Neural cell (in vitro differentiated cells): ENCODE measurements at regions not wholly inside any gene's neighbourhood (a gene's known extent, or its start where the extent isn't known, plus 50 kb on each side); places are given as distances from the start of the nearest gene placed in this dataset.

ENCODE experiments used
- H2AFZ ChIP-seq: fragments of 200-600, 300-800 bp; sonication (generic), shearing (Covaris generic); 2 replicates; pipeline ENCODE4 v1.6.0; 2014; ENCODE audit warnings: low read depth, mild to moderate bottlenecking, antibody characterized with exemption, low read length, moderate library complexity
- H3F3A ChIP-seq: fragments of 200-600 bp; shearing (Covaris generic); 2 replicates; pipeline ENCODE4 v1.6.1; 2016; ENCODE audit warnings: mild to moderate bottlenecking, moderate library complexity, mixed read lengths, antibody characterized with exemption, low read length; ENCODE audit not compliant: insufficient read depth, poor library complexity, severe bottlenecking
- H3K27ac ChIP-seq: fragments of 200-600, 300-800 bp; sonication (generic), shearing (Covaris generic); 2 replicates; pipeline ENCODE4 v1.5.1; 2014; ENCODE audit warnings: mild to moderate bottlenecking, low read length, moderate library complexity
- H3K27me3 ChIP-seq: fragments of 300-800, 200-600 bp; sonication (generic), shearing (Covaris generic); 2 replicates; pipeline ENCODE4 v1.6.0; 2014; ENCODE audit warnings: mild to moderate bottlenecking, low read depth, low read length, moderate library complexity; ENCODE audit not compliant: insufficient read depth
- H3K36me3 ChIP-seq: fragments of 300-800, 200-600 bp; sonication (generic), shearing (Covaris generic); 2 replicates; pipeline ENCODE4 v1.5.1; 2014; ENCODE audit warnings: mild to moderate bottlenecking, antibody characterized with exemption, low read length, moderate library complexity; ENCODE audit not compliant: insufficient read depth
- H3K4me2 ChIP-seq: fragments of 300-800, 200-600 bp; sonication (generic), shearing (Covaris generic); 2 replicates; pipeline ENCODE4 v1.6.0; 2014; ENCODE audit warnings: mild to moderate bottlenecking, low read length
- H3K4me3 ChIP-seq: fragments of 300-800, 200-600 bp; sonication (generic), shearing (Covaris generic); 2 replicates; pipeline ENCODE4 v1.5.1; 2014; ENCODE audit warnings: mild to moderate bottlenecking, low read length, moderate library complexity
- H3K79me2 ChIP-seq: fragments of 200-600 bp; shearing (Covaris generic); replicated peaks from 2 replicates; pipeline ENCODE4 v1.6.0; 2014; ENCODE audit warnings: mild to moderate bottlenecking, low read length, moderate library complexity; ENCODE audit not compliant: insufficient read depth
- H3K9ac ChIP-seq: fragments of 300-800, 200-600 bp; sonication (generic), shearing (Covaris generic); 2 replicates; pipeline ENCODE4 v1.6.1; 2016; ENCODE audit warnings: mild to moderate bottlenecking, low read length, mixed read lengths
- H3K9me2 ChIP-seq: fragments of 200-600 bp; shearing (Covaris generic); 2 replicates; pipeline ENCODE4 v1.6.1; 2016; ENCODE audit warnings: mild to moderate bottlenecking, low read length, mixed read lengths; ENCODE audit not compliant: insufficient read depth
- H3K9me3 ChIP-seq: fragments of 200-600, 300-800 bp; sonication (generic), shearing (Covaris generic); 2 replicates; pipeline ENCODE4 v1.6.1; 2016; ENCODE audit warnings: mild to moderate bottlenecking, mixed run types, low read length, moderate library complexity, mixed read lengths
- H4K20me1 ChIP-seq: fragments of 200-600 bp; shearing (Covaris generic); 2 replicates; pipeline ENCODE4 v1.6.1; 2016; ENCODE audit warnings: mild to moderate bottlenecking, mixed run types; ENCODE audit not compliant: insufficient read depth
- CTCF ChIP-seq: fragments of 450-650 bp; IDR thresholded peaks from 2 replicates; pipeline ENCODE4 v1.5.1; 2014; ENCODE audit warnings: antibody characterized with exemption, mild to moderate bottlenecking, moderate library complexity; ENCODE audit not compliant: poor library complexity, severe bottlenecking
- EP300 ChIP-seq: fragments of 450-650 bp; conservative IDR thresholded peaks from 2 replicates; pipeline ENCODE4 v1.6.1; 2014; ENCODE audit warnings: antibody characterized with exemption, mild to moderate bottlenecking, moderate library complexity; ENCODE audit not compliant: poor library complexity, severe bottlenecking
- EZH2 ChIP-seq: fragments of 200-600, 300-800 bp; shearing (Covaris generic), sonication (generic); IDR thresholded peaks from 2 replicates; pipeline ENCODE4 v1.6.1; 2014; ENCODE audit warnings: antibody characterized with exemption, low read length, borderline replicate concordance, mild to moderate bottlenecking; ENCODE audit not compliant: insufficient read depth, poor library complexity, severe bottlenecking
- MXI1 ChIP-seq: fragments of 450-650 bp; conservative IDR thresholded peaks from 2 replicates; pipeline ENCODE4 v1.6.1; 2014; ENCODE audit warnings: antibody characterized with exemption, mild to moderate bottlenecking; ENCODE audit not compliant: poor library complexity, severe bottlenecking
- POLR2AphosphoS5 ChIP-seq: IDR thresholded peaks from 2 replicates; pipeline ENCODE4 v1.6.1; 2012
- RAD21 ChIP-seq: fragments of 450-650 bp; conservative IDR thresholded peaks from 2 replicates; pipeline ENCODE4 v1.6.1; 2014; ENCODE audit warnings: antibody characterized with exemption, mild to moderate bottlenecking, moderate library complexity
- REST ChIP-seq: IDR thresholded peaks from 2 replicates; pipeline ENCODE4 v1.6.1; 2012; ENCODE audit warnings: borderline replicate concordance
- SMC3 ChIP-seq: fragments of 450-650 bp; conservative IDR thresholded peaks from 2 replicates; pipeline ENCODE4 v1.6.1; 2014; ENCODE audit warnings: antibody characterized with exemption, mild to moderate bottlenecking, moderate library complexity; ENCODE audit not compliant: poor library complexity
- TAF1 ChIP-seq: IDR thresholded peaks from 2 replicates; pipeline ENCODE4 v1.6.1; 2012; ENCODE audit warnings: low read depth

DNA sequence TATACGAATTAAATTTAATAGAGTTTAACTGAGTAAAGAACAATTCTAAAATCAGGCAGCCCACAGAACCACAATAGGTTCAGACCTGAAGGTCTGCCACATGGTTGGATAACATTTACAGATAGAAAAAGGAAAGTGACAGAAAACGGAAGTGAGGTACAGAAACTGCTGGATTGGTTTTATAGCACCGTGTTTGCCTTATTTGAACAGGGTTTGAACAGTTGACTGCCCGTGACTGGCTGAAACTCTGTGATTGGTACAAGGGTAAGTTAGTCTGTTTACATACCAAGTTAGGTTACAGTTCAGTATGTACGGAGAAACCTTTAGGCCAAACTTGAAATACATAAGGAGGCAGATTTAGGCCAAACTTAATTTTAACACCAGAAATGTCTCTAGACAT is 64.1 kb upstream of the ATXN3L start:
- H2AFZ ChIP-seq: no peak overlapping the region
- no peaks in the 10 kb centered on the region for H3K36me3 ChIP-seq
- no peak overlapping the region for H3K4me3 ChIP-seq
- H3K9me3 ChIP-seq: no peaks in the 10 kb centered on the region
- H4K20me1 ChIP-seq: no peaks in the 10 kb centered on the region
- H3F3A ChIP-seq: no peaks in the 10 kb centered on the region
- H3K79me2 ChIP-seq: no peaks in the 10 kb centered on the region
- no peak overlapping the region for H3K27ac ChIP-seq
- no peaks in the 10 kb centered on the region for H3K27me3 ChIP-seq
- H3K9ac ChIP-seq: no peak overlapping the region
- no peak overlapping the region for H3K4me2 ChIP-seq
- no peaks in the 10 kb centered on the region for H3K9me2 ChIP-seq
- TF ChIP-seq RAD21 (no peak), TAF1 (no peak), CTCF (no peak), POLR2AphosphoS5 (no peak), EP300 (no peak)

GRCh38 chrX:13381514-13381913 is 61.7 kb upstream of the ATXN3L start:
- TF ChIP-seq POLR2AphosphoS5 (no peak), CTCF (no peak), TAF1 (no peak), REST (no peak), EP300 (no peak), EZH2 (no peak), RAD21 (no peak), MXI1 (no peak), SMC3 (no peak)
- Histone ChIP-seq H3K4me3 (no peak overlapping the region), H3K9ac (no peak overlapping the region), H3K36me3 (no peaks in the 10 kb centered on the region), H3K79me2 (no peaks in the 10 kb centered on the region), H3F3A (no peaks in the 10 kb centered on the region), H4K20me1 (no peaks in the 10 kb centered on the region), H2AFZ (no peak overlapping the region), H3K9me3 (no peaks in the 10 kb centered on the region), H3K27ac (no peak overlapping the region), H3K27me3 (no peaks in the 10 kb centered on the region), H3K4me2 (no peak overlapping the region), H3K9me2 (no peaks in the 10 kb centered on the region)
